ENCODE measurements at regions not wholly inside any gene's neighbourhood (a gene's known extent, or its start where the extent isn't known, plus 50 kb on each side); places are given as distances from the start of the nearest gene placed in this dataset.

DNA sequence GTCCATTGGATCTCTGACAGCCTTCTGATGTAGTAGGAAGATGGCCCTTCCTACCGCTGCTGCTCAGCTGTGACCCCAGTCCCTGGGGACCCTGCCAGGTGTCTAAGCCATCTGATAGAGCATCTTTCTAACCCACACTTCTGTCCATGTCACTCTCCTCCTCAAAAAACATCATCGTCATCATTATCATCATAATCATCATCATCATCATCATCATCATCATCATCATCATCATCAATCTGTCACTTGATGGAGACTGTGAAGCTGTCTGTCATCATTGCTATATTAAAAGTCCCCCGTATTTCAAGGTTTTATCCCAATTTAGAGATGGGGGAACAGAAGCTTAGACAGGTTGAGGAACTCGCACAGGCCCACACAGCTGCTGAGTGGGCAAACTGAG is 75.1 kb upstream of the SLC6A11 start:
- Histone ChIP-seq H3K27ac (no peak overlapping the region), H3K27me3 (peaks cover 0 to 73% (median 43%) of the 10 kb centered on the region in 3 donors), H3K4me3 (no peak overlapping the region), H3K36me3 (no peaks in the 10 kb centered on the region), H3K9me3 (no peaks in the 10 kb centered on the region), H3K4me1 (peaks cover 0 to 9% (median 4%) of the 10 kb centered on the region in 4 donors)
- WGBS, 2 donors, result 59 to 82% methylated on average over 4 of the region's 4 CpGs
- TF ChIP-seq EP300 (IDR thresholded peaks at IDR 0.05), result no peak
- no peak for DNase-seq
- intact Hi-C loops (cut with DNase I), result no loop called here

DNA sequence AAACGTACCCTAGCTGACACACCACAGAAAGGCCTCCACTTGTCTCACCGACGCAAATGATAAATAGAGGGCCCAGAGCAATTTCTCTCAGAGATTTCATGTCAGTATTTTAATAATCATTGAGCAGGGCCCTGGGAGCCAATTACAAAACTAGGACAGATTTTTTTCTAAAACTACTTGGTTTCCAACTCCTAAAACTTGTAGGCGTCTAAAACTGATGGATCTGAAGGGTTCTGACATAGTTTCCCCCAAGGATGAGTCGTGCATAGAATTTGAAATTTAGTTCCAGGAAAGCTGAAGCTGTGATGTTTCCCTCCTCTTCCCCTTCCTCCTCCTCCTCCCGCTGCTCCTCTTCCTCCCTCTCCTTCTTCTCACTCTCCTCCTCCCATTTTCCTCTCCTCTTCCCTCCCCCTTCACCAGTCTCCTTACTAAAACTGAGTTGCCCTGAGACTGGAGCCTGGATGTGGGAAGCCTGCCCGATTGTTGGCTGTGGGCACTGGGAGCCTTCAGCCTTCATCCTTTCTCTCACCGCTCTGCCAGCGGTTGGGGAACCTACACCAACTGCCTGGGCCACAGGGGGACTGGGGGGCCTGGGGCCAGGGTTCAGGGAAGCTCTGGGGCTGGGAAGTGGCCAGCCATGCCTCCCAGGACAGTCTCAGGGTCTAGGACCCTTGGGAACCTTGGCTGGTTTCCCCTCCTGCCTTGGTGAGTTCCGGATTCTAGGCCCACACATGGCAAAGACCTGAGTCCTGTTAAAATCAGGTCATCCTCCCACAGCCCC is 73.9 kb upstream of the SLC6A11 start:
- H3K36me3 ChIP-seq, result no peaks in the 10 kb centered on the region
- no peak overlapping the region for H3K4me3 ChIP-seq
- intact Hi-C loops (cut with DNase I), result no loop called here
- DNase-seq, result no peak
- TF ChIP-seq EP300 (IDR thresholded peaks at IDR 0.05) (no peak), POLR2A (IDR thresholded peaks at IDR 0.05) (no peak), POLR2AphosphoS5 (IDR thresholded peaks at IDR 0.05) (no peak)
- TF ChIP-seq, protein P1, sequence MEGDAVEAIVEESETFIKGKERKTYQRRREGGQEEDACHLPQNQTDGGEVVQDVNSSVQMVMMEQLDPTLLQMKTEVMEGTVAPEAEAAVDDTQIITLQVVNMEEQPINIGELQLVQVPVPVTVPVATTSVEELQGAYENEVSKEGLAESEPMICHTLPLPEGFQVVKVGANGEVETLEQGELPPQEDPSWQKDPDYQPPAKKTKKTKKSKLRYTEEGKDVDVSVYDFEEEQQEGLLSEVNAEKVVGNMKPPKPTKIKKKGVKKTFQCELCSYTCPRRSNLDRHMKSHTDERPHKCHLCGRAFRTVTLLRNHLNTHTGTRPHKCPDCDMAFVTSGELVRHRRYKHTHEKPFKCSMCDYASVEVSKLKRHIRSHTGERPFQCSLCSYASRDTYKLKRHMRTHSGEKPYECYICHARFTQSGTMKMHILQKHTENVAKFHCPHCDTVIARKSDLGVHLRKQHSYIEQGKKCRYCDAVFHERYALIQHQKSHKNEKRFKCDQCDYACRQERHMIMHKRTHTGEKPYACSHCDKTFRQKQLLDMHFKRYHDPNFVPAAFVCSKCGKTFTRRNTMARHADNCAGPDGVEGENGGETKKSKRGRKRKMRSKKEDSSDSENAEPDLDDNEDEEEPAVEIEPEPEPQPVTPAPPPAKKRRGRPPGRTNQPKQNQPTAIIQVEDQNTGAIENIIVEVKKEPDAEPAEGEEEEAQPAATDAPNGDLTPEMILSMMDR (IDR thresholded peaks at IDR 0.05), result no peak
- H3K27me3 ChIP-seq, result peaks cover 0 to 71% (median 44%) of the 10 kb centered on the region in 3 donors
- H3K27ac ChIP-seq, result no peak overlapping the region
- H3K9me3 ChIP-seq, result no peaks in the 10 kb centered on the region
- 73 to 78% methylated on average over 10 of the region's 10 CpGs for WGBS, 2 donors
- peaks cover 0 to 9% (median 4%) of the 10 kb centered on the region in 4 donors for H3K4me1 ChIP-seq

- H3K27me3 ChIP-seq, result peaks cover 0 to 56% (median 34%) of the 10 kb centered on the region in 3 donors
- TF ChIP-seq, protein P1 (IDR thresholded peaks at IDR 0.05), result no peak
- H3K4me1 ChIP-seq, result peaks cover 0 to 6% (median 3%) of the 10 kb centered on the region in 4 donors
- no peak overlapping the region for H3K4me3 ChIP-seq
- H3K36me3 ChIP-seq, result no peaks in the 10 kb centered on the region
- no peak for DNase-seq
- H3K27ac ChIP-seq, result no peak overlapping the region
- WGBS, 2 donors, result 87 to 90% methylated on average over 12 of the region's 12 CpGs
- H3K9me3 ChIP-seq, result no peaks in the 10 kb centered on the region
- intact Hi-C loops (cut with DNase I), result no loop called here
Measured at GRCh38 chr3:10743366-10744097, 72.5 kb upstream of the SLC6A11 start.

- Histone ChIP-seq H3K9me3 (no peaks in the 10 kb centered on the region), H3K27ac (no peak overlapping the region), H3K36me3 (no peaks in the 10 kb centered on the region), H3K4me3 (no peak overlapping the region), H3K4me1 (peaks cover 0 to under 1% (median 0%) of the 10 kb centered on the region in 4 donors), H3K27me3 (peaks cover 0 to 52% (median 29%) of the 10 kb centered on the region in 3 donors)
- WGBS, 2 donors, result 10 to 23% methylated on average over 7 of the region's 7 CpGs
- TF ChIP-seq POLR2AphosphoS5 (IDR thresholded peaks at IDR 0.05), result no peak
- TF ChIP-seq POLR2A (IDR thresholded peaks at IDR 0.05), result no peak
- TF ChIP-seq, protein P1 (IDR thresholded peaks at IDR 0.05), result no peak
- TF ChIP-seq EP300 (IDR thresholded peaks at IDR 0.05), result no peak
- intact Hi-C loops (cut with DNase I), result no loop called here
- no peak for DNase-seq
Measured at GRCh38 chr3:10744098-10744465, 71.9 kb upstream of the SLC6A11 start.

DNA sequence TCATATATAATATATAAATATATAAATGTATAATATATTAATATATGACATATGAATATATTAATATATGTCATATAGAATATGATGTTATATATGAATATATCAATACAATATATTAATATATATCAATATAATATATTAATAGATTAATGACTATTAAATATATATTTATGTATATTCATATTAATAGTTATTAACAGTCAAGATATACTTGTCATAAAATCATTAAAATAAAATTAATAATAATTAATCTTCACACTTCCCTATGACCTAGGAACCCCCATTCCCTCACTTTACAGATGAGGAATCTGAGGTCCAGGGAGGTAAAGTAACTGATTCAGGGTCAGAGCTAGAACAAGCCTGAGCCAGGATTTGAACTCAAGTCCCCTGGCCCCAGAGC is 70.6 kb upstream of the SLC6A11 start:
- no peak for DNase-seq
- peaks cover 0 to 47% (median 20%) of the 10 kb centered on the region in 3 donors for H3K27me3 ChIP-seq
- intact Hi-C loops (cut with DNase I), result no loop called here
- H3K4me1 ChIP-seq, result no peaks in the 10 kb centered on the region
- no peaks in the 10 kb centered on the region for H3K9me3 ChIP-seq
- no peak overlapping the region for H3K4me3 ChIP-seq
- no peak for TF ChIP-seq EP300 (IDR thresholded peaks at IDR 0.05)
- no peak for TF ChIP-seq POLR2AphosphoS5 (IDR thresholded peaks at IDR 0.05)
- no peak for TF ChIP-seq POLR2A (IDR thresholded peaks at IDR 0.05)
- TF ChIP-seq, protein P1 (IDR thresholded peaks at IDR 0.05), result no peak
- H3K27ac ChIP-seq, result no peak overlapping the region
- H3K36me3 ChIP-seq, result no peaks in the 10 kb centered on the region
